Panc1 (cell line): ENCODE measurements at regions not wholly inside any gene's neighbourhood (a gene's known extent, or its start where the extent isn't known, plus 50 kb on each side); places are given as distances from the start of the nearest gene placed in this dataset.

Experiments used
- CTCF ChIP-seq: fragments of 450-650 bp; IDR thresholded peaks from 2 replicates; pipeline ENCODE4 v1.5.1; 2017; ENCODE audit warnings: mild to moderate bottlenecking
- POLR2AphosphoS5 ChIP-seq: IDR thresholded peaks from 2 replicates; pipeline ENCODE4 v1.6.1; 2012; ENCODE audit warnings: mild to moderate bottlenecking, low read depth, low read length, moderate library complexity
- REST ChIP-seq, 2 experiments: IDR thresholded peaks; 2 replicates each; pipeline ENCODE4 v1.6.1; 2011 to 2012; ENCODE audit warnings: low read depth in 2 of 2, control low read depth in 1 of 2, low read length in 1 of 2, mild to moderate bottlenecking in 1 of 2, moderate library complexity in 1 of 2; ENCODE audit not compliant: insufficient read depth in 1 of 2
- TCF7L2 ChIP-seq: IDR thresholded peaks from 2 replicates; pipeline ENCODE4 v1.6.1; 2011; ENCODE audit warnings: mild to moderate bottlenecking, low read depth, low read length, inconsistent platforms

- TF ChIP-seq CTCF (no peak), POLR2AphosphoS5 (no peak), REST (IDR thresholded peaks at IDR 0.05; ENCODE audit: insufficient read depth in 1 of 2, low read depth in 2 of 2, low read length in 1 of 2) (no peak), TCF7L2 (no peak)
Measured at GRCh38 chr4:46549125-46549524, 159.2 kb upstream of the GABRA2 start.
